ENCODE measurements at regions not wholly inside any gene's neighbourhood (a gene's known extent, or its start where the extent isn't known, plus 50 kb on each side); places are given as distances from the start of the nearest gene placed in this dataset.

DNA sequence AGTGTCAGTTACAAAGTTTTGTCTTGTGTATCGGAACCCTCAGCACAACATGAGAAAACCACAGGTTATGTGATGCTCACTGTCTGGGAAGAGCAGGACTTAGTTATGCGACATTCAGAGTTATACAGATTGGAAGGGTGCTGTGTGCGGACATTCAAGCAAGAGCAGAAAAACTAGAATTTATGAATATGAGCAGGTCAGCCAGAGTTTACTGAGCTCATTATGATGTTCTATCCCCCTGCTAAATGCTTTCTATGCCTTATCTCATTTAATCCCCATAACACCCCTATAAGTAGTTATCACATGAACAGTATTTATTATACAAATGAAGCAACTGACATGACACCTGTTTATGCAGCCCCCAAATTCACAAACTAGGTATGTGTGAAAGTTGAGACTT lies 1083.2 kb downstream of the FLRT2 start:
- no peak for DNase-seq (ENCODE audit: low spot score)

DNA sequence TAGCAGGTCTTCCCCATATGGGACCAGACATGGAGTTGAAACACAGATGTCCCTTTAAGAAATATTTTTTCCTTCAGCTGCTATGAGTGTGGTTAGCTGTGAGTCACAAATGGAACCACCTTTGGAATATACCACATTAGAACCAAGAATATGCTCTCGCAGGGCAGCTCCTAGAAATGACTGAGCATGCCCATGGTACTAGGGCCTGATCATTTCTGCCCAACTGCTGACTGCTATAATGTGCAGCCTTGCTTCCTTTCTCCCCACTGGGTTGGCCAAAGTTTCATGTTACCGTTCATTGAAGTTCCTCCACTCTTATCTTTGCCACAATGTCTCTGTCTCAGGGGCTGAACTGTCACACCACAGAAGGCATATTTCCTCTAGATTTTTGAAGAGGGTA lies 1074.6 kb downstream of the FLRT2 start:
- no peak for DNase-seq (ENCODE audit: low spot score)

DNA sequence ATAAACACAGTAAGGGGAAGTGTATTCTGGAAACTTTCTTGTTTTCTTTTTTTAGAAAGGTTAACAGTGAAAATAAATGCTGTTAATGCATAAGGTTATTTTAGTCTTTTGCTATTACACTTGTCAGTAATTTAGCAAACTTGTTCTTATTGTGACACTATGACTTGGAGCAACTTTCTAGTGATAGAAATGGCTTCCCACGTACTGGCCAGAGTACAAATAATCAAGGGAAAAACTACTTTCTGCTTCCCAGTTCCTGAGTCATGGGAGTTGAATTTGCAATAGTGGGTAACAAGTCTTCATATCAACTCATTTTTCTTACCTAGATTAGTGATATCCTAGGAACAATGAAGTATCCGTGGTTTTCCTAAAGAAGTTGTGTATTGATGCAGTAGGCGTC lies 1072.3 kb downstream of the FLRT2 start:
- DNase-seq (ENCODE audit: low spot score), result no peak

DNA sequence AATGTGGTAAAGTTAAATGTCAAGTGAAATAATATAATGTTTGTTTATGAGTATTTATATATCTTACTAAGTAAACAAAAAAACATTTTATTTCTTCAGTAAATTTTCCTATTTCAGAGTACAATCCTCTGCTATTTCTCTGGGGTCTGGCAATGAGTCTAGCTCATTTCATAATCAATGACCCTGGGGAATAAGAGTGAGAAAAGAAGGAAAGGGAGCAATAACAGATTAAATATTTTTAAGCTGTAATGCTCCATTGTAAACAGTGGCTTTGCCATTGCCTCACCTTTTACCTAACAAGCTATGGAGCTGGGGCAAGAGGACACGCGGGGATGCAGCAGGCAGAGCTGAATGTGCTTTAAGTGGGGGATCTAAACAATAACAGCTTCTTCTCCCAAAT lies 1071.9 kb downstream of the FLRT2 start:
- no peak for DNase-seq (ENCODE audit: low spot score)

DNA sequence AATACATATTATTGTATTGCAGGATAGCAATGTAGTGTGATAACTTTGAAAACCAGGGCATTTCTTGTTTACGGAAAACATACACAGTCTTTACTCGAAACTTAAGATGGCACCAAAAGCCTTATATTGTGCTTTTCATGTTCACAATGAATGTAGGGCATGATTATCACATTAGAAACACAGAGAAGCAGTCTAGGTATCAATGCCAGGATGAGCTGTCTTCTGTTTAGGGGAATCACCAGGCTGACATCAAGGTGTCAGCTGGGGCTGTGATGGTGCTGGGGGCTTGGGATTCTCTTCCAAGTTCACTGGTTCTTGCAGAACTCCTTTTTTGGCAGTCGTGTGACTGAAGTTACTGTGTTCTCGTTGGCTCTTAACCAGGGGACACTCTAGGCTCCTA lies 1067.3 kb downstream of the FLRT2 start:
- no peak for DNase-seq (ENCODE audit: low spot score)

DNA sequence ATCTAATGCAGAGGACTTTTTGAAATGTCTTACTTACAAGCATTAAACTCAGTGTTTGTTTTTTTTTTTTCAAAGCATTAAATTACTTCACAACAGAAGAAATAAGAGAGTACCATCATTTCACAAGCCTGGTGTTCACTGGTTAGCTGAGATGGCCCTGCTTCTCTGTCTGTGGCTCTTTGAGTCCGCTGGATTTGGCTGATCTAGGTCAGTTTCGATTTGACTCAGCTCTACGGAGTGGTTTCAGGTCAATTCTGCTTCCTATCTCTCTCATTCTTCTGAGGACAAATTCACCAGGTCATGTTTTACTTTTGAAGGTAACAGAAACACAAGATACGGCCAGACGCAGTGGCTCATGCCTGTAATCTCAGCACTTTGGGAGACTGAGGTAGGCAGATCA lies 1066.1 kb downstream of the FLRT2 start:
- no peak for DNase-seq (ENCODE audit: low spot score)

DNA sequence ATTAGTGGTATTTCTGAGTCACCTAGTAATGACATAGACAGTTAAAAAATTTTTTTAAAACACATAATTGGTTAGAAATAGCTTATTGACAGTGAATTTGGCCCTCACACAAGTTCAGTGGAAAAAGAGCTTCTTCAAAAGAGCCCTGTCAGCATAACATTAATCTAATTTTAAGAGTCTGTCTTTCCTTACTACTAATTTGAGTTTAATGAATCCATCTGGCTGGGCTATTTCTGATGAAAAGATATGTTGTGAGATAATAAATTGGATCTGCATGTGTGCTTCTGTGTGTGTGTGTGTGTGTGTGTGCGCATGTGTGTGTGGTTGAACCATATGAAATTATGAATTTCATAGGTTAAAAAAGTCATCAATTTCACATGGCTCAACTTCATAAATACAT lies 1045.2 kb downstream of the FLRT2 start:
- no peak for DNase-seq (ENCODE audit: low spot score)

DNA sequence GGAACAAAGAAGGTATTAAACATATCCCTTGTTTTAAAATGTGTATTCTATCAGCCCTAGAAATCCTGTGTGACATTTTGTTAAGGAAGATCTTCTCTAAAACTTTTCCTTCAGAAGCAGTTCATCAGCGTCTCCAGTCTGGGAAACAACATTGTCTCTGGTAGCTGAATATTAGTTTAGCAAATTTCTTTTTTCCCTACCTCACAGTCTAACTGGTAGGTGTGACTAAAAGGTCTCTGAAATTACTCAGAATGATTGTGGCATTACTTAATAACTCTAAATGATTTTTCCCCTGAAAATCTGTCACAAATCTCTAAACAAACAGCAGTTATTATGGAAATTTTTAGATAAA lies 1044.8 kb downstream of the FLRT2 start:
- no peak for DNase-seq (ENCODE audit: low spot score)

DNA sequence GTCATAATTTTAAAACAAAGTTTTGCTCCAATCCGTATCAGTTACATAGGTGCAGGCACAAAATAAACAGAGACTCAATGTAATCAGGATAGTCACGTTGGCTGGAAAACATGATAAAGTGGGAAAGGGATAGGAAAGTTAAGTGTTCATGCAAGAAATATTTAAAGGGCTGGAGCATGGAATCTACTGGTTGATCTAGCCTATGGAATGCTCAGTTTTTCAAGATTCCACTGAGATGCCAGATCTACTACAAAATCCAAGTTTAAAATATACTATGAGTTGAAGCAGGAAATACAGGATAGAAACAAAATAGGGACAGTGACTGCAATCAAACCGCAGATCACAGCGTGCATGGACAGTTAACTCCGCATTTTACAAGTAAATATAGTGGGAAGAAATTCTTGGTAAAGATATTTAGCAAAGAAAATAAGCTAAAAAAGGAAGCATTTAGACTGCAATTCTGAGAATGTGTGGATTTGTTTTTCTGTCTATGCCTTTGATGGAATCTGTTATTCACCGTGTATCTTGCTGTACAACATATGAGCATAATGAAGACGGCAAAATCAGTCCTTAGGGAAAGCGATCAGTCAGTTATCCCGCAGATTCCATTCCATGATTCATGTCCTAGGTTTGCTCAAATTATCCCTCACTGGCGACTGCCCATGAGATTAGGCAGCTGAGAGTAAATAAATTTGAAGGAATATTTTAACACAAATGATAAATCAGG lies 1044.3 kb downstream of the FLRT2 start:
- no peak for DNase-seq (ENCODE audit: low spot score)

DNA sequence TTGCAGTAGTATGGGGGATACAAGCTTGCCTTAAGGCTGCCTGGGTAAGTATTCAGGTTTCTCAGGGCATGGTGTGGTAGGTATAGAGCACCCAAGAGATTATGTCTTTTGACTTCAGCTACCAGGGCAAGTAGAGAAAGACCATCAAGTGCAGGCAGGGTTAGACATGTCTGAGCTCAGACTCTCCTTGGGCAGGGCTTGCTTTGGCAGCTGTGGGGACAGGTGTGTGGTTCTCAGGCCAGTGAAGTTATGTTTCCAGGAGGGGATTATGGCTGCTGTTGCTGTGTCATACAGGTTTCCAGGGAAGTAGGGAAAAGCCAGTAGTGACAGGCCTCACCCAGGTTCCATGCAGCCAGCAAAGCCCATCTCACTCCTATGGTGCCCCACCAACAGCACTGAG lies 1040.4 kb downstream of the FLRT2 start:
- DNase-seq (ENCODE audit: low spot score), result no peak

DNA sequence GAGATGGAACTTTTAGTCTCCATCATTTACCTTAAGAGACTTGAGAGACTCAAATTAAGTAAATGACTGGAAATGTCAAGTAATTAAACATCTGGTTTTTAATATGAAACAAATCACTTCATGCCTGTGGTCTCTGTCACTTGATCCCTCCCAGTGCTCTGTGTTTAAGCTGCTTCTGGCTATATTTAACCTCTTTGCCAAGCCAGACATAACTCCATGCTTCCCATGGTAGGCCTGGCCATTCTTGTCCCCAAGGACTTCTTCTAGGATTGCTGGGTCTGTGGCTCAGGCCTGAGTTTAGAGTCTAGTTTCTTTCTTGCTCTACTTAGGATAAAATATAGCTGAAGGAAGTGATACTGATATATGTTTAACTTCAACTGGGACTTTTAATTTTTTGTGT lies 1013.6 kb downstream of the FLRT2 start:
- no peak for DNase-seq (ENCODE audit: low spot score)

DNA sequence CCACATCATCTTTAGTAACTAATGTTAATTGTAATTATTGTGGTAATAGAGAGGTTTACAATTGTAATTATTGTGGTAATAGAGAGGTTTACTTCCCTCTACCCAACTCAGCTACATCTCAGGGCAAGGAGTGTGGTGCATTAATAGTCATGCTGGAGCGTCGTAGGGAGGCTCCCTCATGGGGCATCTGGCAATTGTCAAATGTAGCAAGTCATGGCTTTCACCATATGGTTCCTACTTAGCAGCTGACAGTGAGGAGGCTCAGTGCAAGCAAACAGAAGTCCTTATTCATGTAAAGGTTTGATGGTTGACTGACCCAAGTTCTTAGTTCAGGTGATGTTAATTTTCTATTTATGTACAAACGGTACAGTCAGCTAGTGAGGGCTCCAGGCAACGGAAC lies 1012.0 kb downstream of the FLRT2 start:
- no peak for DNase-seq (ENCODE audit: low spot score)

DNA sequence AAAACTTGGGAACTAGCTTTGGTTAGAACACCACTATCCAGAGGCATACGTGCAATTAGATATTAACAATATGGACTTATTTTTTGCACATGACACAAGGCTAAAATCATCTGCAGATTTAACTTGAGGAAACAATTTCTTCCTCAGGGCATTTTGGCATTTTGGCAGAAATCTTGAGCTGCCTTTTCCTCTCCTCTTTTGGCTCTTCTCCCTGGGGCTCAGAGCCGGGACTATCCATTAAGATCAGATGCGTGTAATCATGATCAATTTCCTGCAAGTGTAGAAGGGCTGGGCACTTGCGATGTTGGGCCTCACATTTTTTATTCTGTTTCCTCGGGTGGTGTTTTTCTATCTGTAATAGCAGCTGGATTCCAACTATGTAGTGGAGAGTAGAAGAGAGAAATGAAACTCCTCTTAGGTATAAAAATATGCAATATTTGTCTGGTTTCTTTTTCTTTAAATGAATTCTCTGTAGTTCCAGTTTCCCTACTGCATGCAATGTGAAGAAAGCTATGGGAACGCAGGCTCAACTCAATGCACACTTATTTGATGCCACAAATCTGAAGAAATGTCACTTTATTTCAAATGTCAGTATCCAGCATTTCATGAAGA lies 1010.8 kb downstream of the FLRT2 start:
- DNase-seq (ENCODE audit: low spot score), result no peak

DNA sequence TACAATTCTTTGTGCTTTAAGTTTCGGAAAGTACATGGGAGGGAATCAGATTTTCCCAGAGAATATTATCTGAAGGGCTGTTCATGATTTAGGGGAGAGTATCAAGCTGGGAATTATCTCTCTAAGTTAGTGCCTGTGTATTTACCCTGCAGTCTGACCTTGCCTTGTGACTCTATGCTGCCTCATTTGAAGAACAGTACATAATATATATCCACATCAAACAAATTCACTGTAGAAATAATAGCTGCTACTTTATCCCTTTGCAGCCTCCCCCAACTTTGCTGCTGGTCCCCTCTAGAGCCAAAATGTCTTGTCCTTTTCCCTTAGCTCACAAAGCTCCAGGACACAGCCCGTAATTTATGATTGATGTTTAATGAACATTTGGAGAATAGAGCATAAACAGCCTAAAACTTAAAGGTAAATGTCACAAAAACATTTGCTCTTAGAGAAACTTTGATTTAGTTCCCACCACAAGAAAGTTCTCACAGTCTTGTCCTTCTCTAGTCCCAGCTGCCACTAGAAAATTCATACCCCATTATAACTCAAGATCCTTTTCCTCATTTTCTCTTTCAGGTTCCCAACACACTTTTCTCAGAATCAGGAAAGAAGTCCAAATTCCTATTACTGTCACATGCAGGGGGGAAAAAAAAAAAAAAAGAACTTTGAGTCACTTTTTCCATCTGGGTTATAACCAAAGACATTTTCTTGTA lies 1009.6 kb downstream of the FLRT2 start:
- DNase-seq (ENCODE audit: low spot score), result no peak

DNA sequence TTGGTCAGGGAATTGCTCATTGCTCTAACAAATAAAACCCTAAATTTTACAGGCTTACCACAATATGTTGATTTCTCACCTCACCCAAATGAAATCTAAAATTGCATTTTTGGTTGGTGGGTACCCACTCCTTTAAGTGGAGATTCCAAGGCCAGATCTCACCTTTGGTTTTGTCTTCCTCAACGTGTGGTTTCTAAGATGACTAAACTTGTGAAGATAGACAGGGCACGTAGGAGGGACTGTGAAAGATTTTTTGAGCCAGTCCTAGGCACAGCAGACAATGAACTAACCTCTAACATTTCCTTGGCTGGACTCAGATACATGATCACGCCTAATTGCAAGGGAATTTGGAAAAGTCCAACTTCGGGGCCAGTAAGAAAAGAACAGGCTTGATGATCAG lies 1003.9 kb downstream of the FLRT2 start:
- no peak for DNase-seq (ENCODE audit: low spot score)

DNA sequence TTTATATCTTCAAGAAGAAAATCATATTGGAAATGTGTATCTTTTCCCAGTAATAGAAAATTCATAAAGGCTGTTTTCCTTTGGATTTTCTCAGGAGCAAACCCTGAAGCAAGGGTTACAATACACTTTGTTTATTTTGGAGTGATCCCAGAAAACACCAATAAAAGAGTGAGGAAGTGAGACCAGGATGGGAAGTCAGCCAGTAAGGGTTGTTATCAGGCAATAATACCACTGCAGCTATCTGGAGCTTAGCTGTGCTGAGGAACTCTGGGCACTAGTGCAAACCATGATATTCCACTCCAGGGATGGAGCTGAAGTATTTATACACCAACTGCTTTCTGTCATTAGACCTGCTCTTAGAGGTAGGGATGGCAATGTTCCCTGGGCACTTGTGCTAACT lies 1002.3 kb downstream of the FLRT2 start:
- no peak for DNase-seq (ENCODE audit: low spot score)

DNA sequence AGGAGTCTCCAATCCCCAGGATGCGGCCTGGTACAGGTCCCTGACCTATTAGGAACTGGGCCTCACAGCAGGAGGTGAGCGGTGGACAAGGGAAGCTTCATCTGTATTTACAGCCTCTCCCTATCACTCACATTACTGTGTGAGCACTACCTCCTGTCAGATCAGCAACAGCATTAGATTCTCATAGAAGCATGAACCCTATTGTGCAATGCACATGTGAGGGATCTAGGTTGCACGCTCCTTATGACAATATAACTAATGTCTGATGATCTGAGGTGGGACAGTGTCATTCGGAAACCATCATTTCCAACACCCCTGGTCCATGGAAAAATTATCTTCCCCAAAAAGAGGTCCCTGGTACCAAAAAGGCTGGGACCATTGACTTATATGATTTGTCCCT lies 1000.5 kb downstream of the FLRT2 start:
- DNase-seq (ENCODE audit: low spot score), result no peak

DNA sequence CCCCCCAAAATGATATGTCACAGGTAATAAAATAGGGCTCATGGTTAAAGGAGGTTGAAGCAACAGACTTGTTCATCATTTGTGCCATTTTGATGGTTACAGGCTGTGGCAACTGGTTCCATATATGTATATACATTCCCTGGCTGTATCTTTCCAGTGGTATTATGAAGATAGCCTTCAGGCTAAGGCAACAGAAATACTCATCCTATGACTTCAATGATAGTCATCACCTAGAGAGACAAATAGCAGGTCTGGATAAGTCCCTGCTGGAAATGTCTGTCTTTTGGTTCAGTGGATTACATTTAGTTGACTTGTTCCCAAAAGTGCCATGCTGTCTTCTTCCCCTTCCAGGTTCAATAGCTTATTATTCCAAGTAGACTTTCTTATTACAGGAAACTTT lies 997.4 kb downstream of the FLRT2 start:
- no peak for DNase-seq (ENCODE audit: low spot score)

DNA sequence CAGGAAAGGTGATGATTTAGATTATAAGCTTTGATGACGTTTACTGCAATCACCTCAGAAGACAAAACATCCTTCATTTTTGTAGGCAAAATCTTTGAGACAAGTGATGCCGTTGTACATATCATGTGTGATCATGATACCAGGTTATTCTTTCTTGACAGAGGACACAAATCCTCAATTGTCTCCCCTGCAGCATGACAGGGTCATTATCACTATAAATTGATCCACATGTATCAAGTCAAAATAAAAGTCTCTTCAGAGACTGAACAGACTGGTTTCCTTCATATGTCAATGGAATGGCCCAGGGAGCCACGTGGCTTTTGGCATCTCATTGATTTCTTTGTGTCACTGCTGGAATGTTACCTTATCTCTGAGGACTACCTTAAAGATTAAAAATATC lies 995.7 kb downstream of the FLRT2 start:
- DNase-seq (ENCODE audit: low spot score), result no peak

DNA sequence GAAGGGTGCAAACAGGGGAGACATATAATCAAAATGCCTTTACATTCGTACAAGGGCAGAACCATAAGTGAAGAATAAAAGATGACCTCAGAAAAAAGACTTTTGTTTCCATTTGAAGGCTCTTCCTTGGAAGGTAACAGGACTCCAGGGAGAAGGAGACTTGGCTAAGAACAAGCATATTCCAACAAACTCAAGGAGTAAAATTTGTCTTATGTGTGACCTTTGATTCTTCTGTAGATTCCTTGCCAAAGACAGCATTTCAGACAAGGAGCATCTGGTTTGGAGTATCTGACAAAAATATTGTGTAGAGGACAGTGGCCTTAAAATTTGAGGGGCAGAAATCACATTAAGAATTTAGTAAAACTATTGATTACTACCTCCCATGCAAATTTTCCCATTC lies 991.9 kb downstream of the FLRT2 start:
- no peak for DNase-seq (ENCODE audit: low spot score)

DNA sequence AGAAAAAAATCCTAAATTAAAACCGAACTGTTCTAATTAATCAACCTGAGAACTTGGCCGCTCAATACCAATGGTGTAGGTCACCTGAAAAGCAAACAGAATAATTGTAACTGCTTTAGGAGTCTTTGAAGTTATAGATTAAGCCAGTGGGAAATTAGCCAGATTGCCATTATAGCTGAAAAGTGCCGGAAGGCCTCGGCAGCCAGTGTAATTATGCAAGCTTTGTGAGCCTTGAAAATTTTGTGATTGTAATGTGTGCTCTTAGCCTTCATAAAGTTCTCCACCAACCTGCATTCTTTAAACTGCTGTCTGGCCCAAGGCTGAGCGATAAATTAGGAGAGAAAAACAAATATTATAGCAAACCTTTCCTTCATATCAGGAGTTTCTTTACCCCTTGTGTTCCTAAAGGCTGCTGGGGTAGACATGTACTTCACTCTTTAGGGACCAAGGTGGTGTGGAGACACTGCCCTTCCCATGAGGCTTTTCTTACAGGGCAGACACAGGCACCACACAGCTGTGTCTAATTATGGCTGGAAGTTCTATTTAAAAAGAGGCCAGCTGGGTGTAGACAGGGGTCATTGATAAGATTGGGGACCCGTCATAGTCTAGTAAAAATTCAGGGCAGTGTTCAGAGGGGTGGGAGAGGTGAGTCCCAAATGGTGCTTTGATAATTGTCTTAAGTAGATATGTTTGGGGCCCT lies 991.2 kb downstream of the FLRT2 start:
- DNase-seq (ENCODE audit: low spot score), result no peak

DNA sequence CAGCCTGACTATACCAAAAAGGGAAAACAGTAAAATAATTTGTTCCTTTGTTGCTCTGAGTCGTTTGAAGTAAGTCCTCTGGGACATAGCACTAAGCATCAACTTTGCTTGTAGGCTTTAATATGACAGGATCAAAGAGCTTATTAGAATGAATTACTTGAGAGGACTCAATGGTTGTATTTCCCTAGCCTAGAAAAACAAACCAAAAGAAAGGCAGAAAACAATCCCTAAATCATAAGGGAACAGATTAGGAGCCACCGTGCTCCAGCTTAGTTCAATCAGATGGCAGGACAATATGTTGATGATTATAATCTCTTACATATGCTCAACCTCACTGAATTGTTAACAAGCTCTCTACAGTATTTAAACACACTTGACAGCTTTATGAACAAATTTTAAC lies 988.4 kb downstream of the FLRT2 start:
- no peak for DNase-seq (ENCODE audit: low spot score)

DNA sequence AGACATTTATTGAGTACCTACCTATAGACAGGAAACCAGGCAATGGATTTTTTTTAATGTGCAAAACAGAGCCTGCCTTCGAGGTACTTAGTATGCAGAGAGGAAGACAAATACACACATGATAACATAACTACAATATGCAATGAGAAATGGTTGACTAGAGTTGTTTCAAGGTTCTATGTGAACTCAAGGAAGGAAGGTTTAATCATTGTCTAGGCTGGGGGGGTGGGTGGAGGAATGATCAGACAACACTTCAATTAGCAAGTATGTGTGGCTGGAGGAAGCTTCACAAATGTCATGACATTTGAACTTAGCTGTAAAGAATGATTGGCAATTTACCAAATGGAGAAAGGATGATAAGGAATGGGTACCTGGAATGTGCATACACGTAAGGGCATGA lies 985.3 kb downstream of the FLRT2 start:
- no peak for DNase-seq (ENCODE audit: low spot score)
